ENCODE measurements at regions not wholly inside any gene's neighbourhood (a gene's known extent, or its start where the extent isn't known, plus 50 kb on each side); places are given as distances from the start of the nearest gene placed in this dataset.

DNA sequence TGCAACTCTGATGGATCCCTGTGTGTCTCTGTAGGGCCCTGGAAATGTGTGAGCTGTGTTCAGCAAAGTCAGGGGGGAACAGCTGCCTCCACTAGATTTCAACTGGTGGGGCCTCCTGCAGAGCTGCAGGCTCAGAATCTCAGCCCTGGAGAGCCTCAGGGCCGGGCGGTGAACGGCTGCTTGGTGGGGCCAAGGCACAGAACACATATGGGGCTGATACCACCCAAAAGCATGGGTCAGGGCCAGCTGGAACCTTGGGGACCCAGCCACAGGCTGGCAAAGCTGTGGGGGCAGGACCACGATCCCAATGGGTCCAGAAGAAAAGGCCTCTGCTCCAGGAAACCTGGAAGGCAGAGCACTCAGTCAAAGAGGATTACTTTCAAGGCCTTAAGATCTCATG lies 878.5 kb downstream of the BCL11B start:
- 79% methylated on average over 3 of the region's 4 CpGs for WGBS
- no peaks in the 10 kb centered on the region for H3K9me3 ChIP-seq

DNA sequence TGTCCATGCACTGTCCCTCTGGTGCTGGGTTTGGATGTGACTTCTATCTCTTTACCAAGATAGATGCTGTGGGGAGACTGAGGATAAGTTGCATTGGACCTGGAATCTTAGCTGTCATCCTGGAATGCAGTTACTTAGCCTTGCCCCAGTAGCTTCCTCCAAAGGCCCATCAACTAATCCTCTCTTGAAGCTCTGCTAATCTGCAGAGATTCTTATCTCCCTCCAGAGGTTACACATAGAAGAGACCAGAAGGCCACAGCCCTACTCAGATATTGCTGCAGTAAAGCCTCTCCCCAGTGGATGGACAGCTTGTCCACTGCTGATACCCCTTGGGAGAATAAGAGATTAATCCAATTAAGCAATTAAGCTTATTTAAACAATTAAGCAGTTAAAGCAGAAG lies 867.2 kb downstream of the BCL11B start:
- no peaks in the 10 kb centered on the region for H3K9me3 ChIP-seq
- H3K27ac ChIP-seq, result no peak overlapping the region
- H3K4me1 ChIP-seq, result no peaks in the 10 kb centered on the region
- H3K36me3 ChIP-seq, result no peaks in the 10 kb centered on the region
- DNase-seq (ENCODE audit: low spot score in 2 of 2), result no peak
- no peak for TF ChIP-seq POLR2AphosphoS5 (IDR thresholded peaks at IDR 0.05)
- TF ChIP-seq, protein P1, sequence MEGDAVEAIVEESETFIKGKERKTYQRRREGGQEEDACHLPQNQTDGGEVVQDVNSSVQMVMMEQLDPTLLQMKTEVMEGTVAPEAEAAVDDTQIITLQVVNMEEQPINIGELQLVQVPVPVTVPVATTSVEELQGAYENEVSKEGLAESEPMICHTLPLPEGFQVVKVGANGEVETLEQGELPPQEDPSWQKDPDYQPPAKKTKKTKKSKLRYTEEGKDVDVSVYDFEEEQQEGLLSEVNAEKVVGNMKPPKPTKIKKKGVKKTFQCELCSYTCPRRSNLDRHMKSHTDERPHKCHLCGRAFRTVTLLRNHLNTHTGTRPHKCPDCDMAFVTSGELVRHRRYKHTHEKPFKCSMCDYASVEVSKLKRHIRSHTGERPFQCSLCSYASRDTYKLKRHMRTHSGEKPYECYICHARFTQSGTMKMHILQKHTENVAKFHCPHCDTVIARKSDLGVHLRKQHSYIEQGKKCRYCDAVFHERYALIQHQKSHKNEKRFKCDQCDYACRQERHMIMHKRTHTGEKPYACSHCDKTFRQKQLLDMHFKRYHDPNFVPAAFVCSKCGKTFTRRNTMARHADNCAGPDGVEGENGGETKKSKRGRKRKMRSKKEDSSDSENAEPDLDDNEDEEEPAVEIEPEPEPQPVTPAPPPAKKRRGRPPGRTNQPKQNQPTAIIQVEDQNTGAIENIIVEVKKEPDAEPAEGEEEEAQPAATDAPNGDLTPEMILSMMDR (IDR thresholded peaks at IDR 0.05), result no peak
- no peak for TF ChIP-seq EP300 (IDR thresholded peaks at IDR 0.05)
- no peak for TF ChIP-seq POLR2A (IDR thresholded peaks at IDR 0.05)
- no peaks in the 10 kb centered on the region for H3K27me3 ChIP-seq
- no peak overlapping the region for H3K4me3 ChIP-seq

More for the DNA sequence above, 878.5 kb downstream of the BCL11B start:
- Histone ChIP-seq H3K36me3 (no peaks in the 10 kb centered on the region), H3K4me1 (no peaks in the 10 kb centered on the region), H3K4me3 (no peak overlapping the region), H3K27ac (no peak overlapping the region), H3K27me3 (no peaks in the 10 kb centered on the region)
- DNase-seq (ENCODE audit: low spot score in 2 of 2), result no peak
- TF ChIP-seq, protein P1 (IDR thresholded peaks at IDR 0.05), result no peak
- no peak for TF ChIP-seq POLR2A (IDR thresholded peaks at IDR 0.05)
- TF ChIP-seq EP300 (IDR thresholded peaks at IDR 0.05), result no peak
- no peak for TF ChIP-seq POLR2AphosphoS5 (IDR thresholded peaks at IDR 0.05)

DNA sequence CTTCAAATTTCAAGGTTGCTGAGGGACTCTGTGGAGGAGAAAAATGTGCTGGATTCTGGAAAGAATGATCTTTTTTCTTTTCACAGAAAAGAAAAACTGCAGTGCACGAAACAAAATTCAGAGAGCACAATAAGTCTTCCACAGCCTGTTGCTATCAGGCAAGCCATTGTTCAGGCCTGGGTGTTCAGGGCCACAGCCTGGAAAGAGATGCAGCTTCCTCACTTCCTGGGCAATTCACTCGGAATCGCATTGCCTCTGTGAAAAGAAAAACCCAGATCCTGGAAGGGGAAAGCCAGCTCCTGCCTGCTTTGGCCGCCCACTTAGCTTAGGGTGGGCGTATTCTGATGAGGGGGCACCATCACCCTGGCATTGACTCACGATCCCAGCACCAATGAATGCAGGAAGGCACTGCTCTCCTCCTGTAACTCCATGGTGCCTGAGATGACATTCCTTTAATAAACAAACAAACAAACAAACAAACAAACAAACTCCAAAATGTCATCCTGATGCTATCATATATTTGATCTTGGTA lies 863.9 kb downstream of the BCL11B start:
- no peaks in the 10 kb centered on the region for H3K9me3 ChIP-seq
- no peak for DNase-seq (ENCODE audit: low spot score in 2 of 2)
- H3K27ac ChIP-seq, result no peak overlapping the region
- no peaks in the 10 kb centered on the region for H3K36me3 ChIP-seq
- WGBS, result 83% methylated on average over 6 of the region's 6 CpGs
- no peaks in the 10 kb centered on the region for H3K27me3 ChIP-seq
- H3K4me1 ChIP-seq, result peaks cover 7% of the 10 kb centered on the region
- H3K4me3 ChIP-seq, result no peak overlapping the region
- TF ChIP-seq POLR2A (IDR thresholded peaks at IDR 0.05) (no peak), EP300 (IDR thresholded peaks at IDR 0.05) (no peak), POLR2AphosphoS5 (IDR thresholded peaks at IDR 0.05) (no peak)
- TF ChIP-seq, protein P1 (IDR thresholded peaks at IDR 0.05), result no peak

DNA sequence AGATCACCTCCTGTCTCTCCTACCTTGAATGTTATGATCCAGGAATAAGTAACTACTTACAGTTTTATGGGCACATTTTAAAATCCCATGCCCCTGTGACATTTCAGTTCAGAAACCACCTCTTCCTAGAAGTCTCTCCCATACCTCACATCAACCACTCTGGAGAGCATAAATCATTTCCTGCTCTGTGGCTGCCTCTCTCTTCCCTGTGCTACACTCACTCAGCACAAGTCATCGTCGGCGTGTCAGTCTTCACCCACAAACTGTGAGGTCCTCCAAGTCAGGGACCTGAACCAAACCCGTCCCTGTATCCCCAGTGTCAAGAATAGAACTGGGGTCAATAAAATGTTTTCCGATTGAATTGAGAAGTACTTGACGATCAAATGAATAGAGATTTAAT lies 863.3 kb downstream of the BCL11B start:
- Histone ChIP-seq H3K27ac (no peak overlapping the region), H3K4me1 (peaks cover 7% of the 10 kb centered on the region), H3K4me3 (no peak overlapping the region), H3K36me3 (no peaks in the 10 kb centered on the region), H3K27me3 (no peaks in the 10 kb centered on the region), H3K9me3 (no peaks in the 10 kb centered on the region)
- DNase-seq (ENCODE audit: low spot score in 2 of 2), result no peak
- TF ChIP-seq, protein P1 (IDR thresholded peaks at IDR 0.05), result no peak
- 88% methylated on average over 6 of the region's 6 CpGs for WGBS

DNA sequence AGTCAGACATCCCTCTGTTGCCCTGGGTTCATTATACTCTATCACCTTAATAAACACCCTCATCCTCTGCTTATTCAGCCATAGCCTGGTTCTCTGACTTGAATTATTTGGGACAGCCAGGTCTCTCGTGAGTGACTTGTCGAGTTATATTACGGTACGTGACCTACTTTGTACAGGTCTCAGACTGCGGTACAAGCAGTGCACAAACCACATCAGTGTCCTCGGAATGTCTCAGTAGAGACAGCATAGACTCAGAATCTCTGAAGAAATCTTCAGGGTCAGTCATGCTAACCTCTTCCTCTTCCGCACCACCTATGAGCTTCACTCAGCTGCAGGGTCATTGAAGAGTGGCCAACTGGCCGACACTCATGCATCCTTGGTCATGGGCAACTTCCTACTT lies 860.8 kb downstream of the BCL11B start:
- Histone ChIP-seq H3K9me3 (no peaks in the 10 kb centered on the region), H3K36me3 (no peaks in the 10 kb centered on the region), H3K27me3 (no peaks in the 10 kb centered on the region), H3K4me1 (peaks cover 7% of the 10 kb centered on the region), H3K4me3 (no peak overlapping the region), H3K27ac (no peak overlapping the region)
- 81% methylated on average over 8 of the region's 8 CpGs for WGBS
- TF ChIP-seq, protein P1 (IDR thresholded peaks at IDR 0.05), result no peak
- TF ChIP-seq POLR2A (IDR thresholded peaks at IDR 0.05) (no peak), POLR2AphosphoS5 (IDR thresholded peaks at IDR 0.05) (no peak), EP300 (IDR thresholded peaks at IDR 0.05) (no peak)
- DNase-seq (ENCODE audit: low spot score in 2 of 2), result no peak

All from suprapubic skin (tissue), 4 donors.